NOMO-1 (cell line): ENCODE measurements at regions not wholly inside any gene's neighbourhood (a gene's known extent, or its start where the extent isn't known, plus 50 kb on each side); places are given as distances from the start of the nearest gene placed in this dataset.

Experiments
- DNase-seq, 2 experiments: peaks; one replicate each; lab custom pipeline; 2025; ENCODE audit not compliant: unreplicated experiment in 2 of 2; lab: John Stamatoyannopoulos, UW

GRCh38 chr22:47794851-47795250, 1032.4 kb downstream of the TBC1D22A start:
- no peak for DNase-seq

DNA sequence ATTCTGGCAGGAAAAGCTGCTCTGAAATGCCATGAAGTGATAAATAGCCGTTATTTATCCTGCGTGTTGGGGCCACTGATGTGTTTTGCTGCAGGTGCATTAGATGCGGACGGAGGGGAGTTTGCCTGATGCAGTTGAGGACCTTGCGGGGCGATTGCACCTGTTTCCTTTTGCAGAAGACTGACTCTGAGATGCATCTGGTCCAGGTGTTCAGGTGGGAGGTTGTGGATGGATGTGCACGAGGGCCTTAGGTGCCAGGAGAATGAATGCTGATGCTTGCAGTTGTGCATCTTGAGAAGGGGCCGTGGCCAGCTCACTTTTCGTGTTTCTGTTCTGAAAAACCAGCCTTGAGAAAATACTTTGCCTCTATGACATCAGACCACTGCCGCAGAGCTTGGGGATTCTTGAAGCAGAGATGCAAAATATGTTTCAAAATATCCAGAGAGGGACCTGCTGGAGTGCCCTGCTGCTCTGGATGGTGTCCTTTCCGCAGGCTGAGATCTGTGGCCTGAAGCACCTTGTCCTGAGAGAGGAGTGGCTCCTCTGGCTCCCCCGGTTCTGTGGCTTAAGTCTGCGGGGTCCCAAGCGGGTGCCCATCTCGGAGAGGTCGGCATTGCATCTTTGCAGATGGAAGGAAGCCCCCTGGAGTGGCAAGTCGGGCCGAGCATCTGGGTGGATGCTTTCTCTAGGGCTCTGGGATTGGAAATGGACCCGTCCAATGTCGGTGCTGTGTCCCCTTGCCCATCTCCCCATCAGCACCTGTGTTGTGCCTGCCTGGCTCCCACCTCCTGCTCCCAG, 1031.1 kb downstream of the TBC1D22A start:
- no peak for DNase-seq

DNA sequence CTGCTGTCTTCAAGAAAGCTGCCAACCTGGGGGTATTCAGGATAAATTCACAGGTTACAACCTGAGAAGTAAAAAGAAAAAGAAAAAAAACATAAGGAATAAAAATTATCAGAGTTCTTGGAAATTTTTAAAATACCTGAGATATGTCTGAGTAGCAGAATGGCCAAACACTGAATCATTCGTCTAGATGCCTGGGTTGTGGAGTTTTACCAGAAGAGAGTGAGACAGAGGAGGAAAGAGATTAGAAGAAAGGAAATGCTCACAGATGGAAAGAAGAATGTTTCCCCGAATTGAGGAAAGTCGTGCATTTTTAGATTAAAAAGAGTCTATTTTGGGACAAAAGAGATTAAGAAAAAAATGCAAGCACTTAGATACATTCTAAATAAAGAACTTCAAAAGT, 1026.7 kb downstream of the TBC1D22A start:
- DNase-seq: no peak

- no peak for DNase-seq
Measured at GRCh38 chr22:47788461-47788860, 1026.0 kb downstream of the TBC1D22A start.

DNA sequence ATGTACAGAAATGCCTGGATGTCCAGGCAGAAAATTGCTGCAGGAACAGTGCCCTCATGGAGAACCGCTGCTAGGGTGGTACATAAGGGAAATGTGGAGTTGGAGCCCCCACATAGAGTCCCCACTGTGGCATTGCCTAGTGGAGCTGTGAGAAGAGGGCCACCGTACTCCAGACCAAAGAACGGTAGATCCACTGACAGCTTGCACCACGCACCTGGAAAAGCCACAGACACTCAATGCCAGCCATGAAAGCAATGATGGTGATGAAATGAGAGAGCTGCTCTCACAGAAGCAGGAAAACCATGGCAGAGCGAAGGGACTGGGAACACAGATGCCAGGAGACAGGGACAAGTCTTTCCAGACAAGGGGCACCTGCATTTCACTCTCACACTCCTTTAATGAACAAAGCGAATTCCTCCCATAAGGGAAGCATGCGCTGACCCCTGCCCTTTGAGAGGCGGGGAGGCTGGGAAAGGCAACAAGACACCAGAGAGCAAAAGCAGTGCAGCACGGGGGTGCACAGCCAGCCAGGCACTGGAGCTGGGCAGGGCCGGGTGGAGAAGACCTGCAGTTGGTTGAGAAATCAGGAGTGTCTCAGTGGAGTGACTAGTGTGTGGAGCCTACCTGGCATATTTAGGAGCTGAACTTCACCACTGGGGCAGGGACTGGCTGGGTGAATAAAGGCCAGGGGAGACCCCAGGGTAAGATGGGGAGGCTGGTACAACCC, 1025.2 kb downstream of the TBC1D22A start:
- DNase-seq: no peak

DNA sequence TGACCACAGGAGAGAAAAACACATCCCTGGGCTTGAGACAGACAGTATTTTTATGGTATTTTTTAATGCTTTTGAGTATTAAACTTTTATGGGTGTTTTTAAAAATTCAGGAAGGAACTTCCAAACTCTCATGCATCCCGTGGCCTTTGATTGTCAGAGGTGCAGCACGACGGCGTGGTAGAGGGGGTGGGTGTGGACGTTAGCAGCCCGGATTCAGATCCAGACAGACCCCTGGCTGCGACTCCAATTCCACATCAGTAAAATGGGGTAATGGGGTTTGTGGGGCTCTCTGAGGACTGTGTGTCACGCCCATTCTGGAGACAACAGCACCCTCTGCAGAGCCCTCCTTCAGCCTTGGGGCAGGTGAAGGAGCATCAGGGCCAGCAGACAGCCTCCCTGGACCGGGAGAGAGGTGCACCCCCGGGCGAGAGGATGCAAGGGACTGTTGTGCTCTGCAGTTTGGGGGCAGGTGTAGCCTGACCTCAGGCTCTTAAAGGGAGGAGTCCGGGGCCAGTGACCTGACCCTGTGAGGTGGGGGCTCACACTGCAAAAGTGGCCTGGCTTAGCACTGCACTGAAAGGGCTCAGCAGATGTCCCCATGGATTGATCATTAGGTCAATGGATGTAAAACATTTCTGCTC, 1024.3 kb downstream of the TBC1D22A start:
- no peak for DNase-seq

GRCh38 chr22:47784991-47785390, 1022.5 kb downstream of the TBC1D22A start:
- DNase-seq: no peak

GRCh38 chr22:47784367-47784983, 1022.0 kb downstream of the TBC1D22A start:
- DNase-seq: no peak

- DNase-seq: no peak
Measured at GRCh38 chr22:47783433-47784366, 1021.2 kb downstream of the TBC1D22A start.

GRCh38 chr22:47782328-47783075, 1020.1 kb downstream of the TBC1D22A start:
- no peak for DNase-seq

- no peak for DNase-seq
Measured at GRCh38 chr22:47781427-47782111, 1019.1 kb downstream of the TBC1D22A start.

- no peak for DNase-seq
Measured at GRCh38 chr22:47781024-47781423, 1018.6 kb downstream of the TBC1D22A start.

GRCh38 chr22:47780281-47780875, 1017.9 kb downstream of the TBC1D22A start:
- no peak for DNase-seq

DNA sequence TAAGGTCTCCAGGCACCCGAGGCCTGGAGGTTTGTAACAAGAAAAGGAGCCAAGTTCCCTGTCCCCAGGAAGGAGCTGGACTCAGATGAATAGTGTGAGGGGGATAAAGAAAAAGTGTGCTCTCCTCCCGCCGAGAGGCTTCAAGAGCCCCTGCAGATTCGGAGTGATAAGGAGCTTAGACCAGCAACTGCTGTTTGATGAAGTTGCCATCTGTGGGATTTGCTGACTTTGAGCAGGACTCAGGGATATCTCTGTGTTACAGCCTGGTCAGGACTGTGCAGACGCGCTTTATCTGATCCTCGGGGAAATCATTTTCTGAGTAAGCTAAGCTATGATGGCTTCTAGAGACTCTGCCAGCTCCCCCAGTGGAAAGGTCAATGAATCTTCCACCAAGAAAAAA, 1017.0 kb downstream of the TBC1D22A start:
- no peak for DNase-seq

DNA sequence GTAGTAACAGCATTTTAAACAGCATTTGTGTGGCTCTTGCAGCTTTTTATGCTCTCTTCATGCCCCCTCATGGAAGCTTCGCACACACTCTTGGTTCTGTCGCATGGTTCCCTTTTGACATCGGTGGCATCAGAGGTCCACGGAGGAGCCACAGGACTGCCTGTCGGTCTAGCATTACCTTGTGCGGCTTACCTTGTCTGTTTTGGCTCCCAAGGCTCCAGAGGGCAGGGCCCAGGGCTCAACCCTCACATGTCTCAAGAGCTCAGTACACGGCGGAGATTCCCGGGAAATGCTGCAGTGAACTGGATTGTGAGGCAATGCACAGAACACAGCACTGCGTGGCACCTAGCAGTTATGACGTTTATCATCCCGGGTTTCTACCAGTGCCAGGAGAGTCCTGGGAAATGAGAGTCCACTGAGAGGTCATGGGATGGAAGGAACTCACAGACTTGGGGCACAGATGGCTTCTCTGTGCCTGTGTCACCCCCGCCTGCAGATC, 1015.8 kb downstream of the TBC1D22A start:
- no peak for DNase-seq

DNA sequence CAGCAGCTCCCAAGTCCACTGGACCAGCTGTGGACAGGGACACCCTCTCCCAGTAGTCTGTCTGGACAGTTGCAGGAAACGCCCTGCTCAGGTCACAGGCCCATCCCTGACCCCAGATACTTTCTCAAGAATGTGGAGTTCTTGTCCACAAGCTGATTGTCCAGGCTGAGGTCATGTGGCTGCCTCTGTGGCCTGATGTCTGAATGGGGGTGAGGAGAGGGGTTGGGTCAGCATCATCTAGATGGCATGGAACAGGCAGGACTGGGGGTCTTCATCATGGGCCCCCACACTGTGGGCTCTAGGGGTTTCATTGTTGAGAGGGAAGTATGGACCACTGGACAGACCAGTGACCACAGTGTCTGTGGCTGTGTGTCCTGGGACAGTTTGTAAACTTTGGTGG, 1015.0 kb downstream of the TBC1D22A start:
- no peak for DNase-seq

DNA sequence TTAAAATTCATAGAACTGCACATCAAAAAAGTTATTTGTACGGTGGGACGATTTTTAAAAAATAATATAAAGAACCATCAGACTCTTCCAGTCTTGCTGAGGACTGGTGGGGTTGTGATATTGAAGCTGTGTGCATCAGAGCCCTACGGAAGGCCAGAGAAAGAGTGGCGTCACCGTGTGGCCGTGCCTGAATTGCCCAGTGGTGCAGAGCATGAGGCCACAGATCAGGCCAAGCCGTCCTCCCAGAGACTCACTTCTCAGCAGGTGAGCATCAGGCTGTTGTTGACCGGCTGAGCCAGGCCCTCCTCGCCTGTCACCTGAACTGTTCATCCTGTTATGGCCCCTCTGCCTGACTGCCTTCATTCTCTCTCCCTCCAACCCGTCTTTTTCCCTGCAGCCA, 1013.9 kb downstream of the TBC1D22A start:
- DNase-seq: no peak

GRCh38 chr22:47775686-47776085, 1013.2 kb downstream of the TBC1D22A start:
- DNase-seq: no peak
